Pancreas (tissue), 10 donors: ENCODE measurements at regions not wholly inside any gene's neighbourhood (a gene's known extent, or its start where the extent isn't known, plus 50 kb on each side); places are given as distances from the start of the nearest gene placed in this dataset.
A peak's percentile ranks its signal among the peaks of the same experiment; 100 is the strongest.

Source experiments
- ATAC-seq, 4 donors: fragments of 200-7000 bp; cut with Tn5 transposase; one replicate each; pipeline versions ENCODE4 v1.8.0 to v1.9.1; 2020; ENCODE audit warnings: mild to moderate bottlenecking in 4 of 4, moderate library complexity in 4 of 4
- DNase-seq, 6 donors: peaks; one replicate each; pipeline ENCODE4 v3.0.0-alpha.2; 2020
- FAIRE-seq: peaks from 2 replicates; lab custom pipeline; 2012; peaks lifted over from hg19 to GRCh38; lab: Jason Lieb, UNC
- H3K27ac ChIP-seq, 4 donors: fragments of 200-600 bp; sonication (generic); 1 replicate in 3 of 4; 2 replicates in 1 of 4; pipeline versions ENCODE4 v1.5.0 to v1.8.0; 2020
- H3K27me3 ChIP-seq, 4 donors: fragments of 200-600 bp; one replicate each; pipeline ENCODE4 v1.8.0; 2021
- H3K36me3 ChIP-seq, 3 donors: fragments of 200-600 bp; sonication (generic) in 1 of 3; one replicate each; pipeline versions ENCODE4 v1.5.0 to v1.8.0; 2020 to 2021
- H3K4me1 ChIP-seq, 3 donors: fragments of 200-600 bp; one replicate each; pipeline ENCODE4 v1.8.0; 2021
- H3K4me3 ChIP-seq, 4 donors: fragments of 200-600 bp; sonication (generic) in 2 of 4; one replicate each; pipeline versions ENCODE4 v1.5.0 to v1.8.0; 2020 to 2021
- H3K9me3 ChIP-seq, 4 donors: fragments of 200-600 bp; one replicate each; pipeline ENCODE4 v1.8.0; 2021
- WGBS, 2 donors: extraction: QIAGEN DNeasy Blood & Tissue Kit; methylation state at CpG; one replicate each; pipeline ENCODE4 v1.1.7; 2013; 5-methylcytosine and 5-hydroxymethylcytosine counted together
- intact Hi-C, 3 donors: fragments of 100-400 bp; cut with DNase I; formaldehyde crosslinking; loops; one replicate each; pipeline versions ENCODE4 v1.11.1 to v1.14.2; 2022
- TF ChIP-seq, protein P1 (sequence below), 4 donors: fragments of 200-600 bp; sonication (generic) in 3 of 4; IDR thresholded peaks; one replicate each; pipeline versions ENCODE4 v1.5.0 to v1.8.0; 2021; ENCODE audit warnings: antibody characterized with exemption in 4 of 4
- donor health status: healthy with polysubstance abuse.
- donor health status: DM: no; HTN: no; CAD: no; lungs with moderate emphysema.
- donor health status: DM: no; HTN: no; CAD: no.
- donor health status: control.
- donor health status: control.
- donor health status: Bipolar disorder and iron deficiency.
- donor health status: DM: yes; HTN: yes; CAD: no.
- donor health status: DM: no; HTN: no; CAD: no.
- donor health status: DM: no; HTN: no; CAD: no.
- donor health status: DM: yes; HTN: yes; CAD: no.

DNA sequence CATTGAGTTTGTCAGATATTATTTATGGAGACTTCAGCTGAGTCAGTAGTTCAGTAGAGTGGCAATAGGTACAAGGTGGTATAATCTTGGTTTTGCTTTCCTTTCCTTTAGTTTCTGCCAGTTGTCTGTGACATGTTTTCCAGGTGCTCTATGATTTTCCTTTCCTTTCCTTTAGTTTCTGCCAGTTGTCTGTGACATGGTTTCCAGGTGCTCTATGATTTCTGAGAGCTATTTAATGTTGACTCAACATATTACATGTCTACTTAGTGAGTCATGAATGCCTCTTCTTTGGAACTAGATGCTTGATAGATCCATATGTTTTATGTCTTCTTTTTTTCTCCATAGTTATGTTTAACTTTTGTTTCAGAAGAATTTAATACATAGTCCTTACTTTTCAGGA, 186.4 kb upstream of the DEFB112 start:
- H3K9me3 ChIP-seq: no peaks in the 10 kb centered on the region
- H3K4me3 ChIP-seq: no peak overlapping the region
- H3K27me3 ChIP-seq: no peaks in the 10 kb centered on the region
- no peaks in the 10 kb centered on the region for H3K4me1 ChIP-seq
- no peak overlapping the region for H3K27ac ChIP-seq
- TF ChIP-seq, protein P1, sequence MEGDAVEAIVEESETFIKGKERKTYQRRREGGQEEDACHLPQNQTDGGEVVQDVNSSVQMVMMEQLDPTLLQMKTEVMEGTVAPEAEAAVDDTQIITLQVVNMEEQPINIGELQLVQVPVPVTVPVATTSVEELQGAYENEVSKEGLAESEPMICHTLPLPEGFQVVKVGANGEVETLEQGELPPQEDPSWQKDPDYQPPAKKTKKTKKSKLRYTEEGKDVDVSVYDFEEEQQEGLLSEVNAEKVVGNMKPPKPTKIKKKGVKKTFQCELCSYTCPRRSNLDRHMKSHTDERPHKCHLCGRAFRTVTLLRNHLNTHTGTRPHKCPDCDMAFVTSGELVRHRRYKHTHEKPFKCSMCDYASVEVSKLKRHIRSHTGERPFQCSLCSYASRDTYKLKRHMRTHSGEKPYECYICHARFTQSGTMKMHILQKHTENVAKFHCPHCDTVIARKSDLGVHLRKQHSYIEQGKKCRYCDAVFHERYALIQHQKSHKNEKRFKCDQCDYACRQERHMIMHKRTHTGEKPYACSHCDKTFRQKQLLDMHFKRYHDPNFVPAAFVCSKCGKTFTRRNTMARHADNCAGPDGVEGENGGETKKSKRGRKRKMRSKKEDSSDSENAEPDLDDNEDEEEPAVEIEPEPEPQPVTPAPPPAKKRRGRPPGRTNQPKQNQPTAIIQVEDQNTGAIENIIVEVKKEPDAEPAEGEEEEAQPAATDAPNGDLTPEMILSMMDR (IDR thresholded peaks at IDR 0.05): no peak
- no peak for DNase-seq
- H3K36me3 ChIP-seq: no peaks in the 10 kb centered on the region
- intact Hi-C loops: no loop called here
- no peak for FAIRE-seq
- peak in 1 of 4 donors; percentile 53 for ATAC-seq

- ATAC-seq (no peak), FAIRE-seq (no peak), DNase-seq (peak in 1 of 6 donors; percentile 33)
- H3K27me3 ChIP-seq: no peaks in the 10 kb centered on the region
- no peak overlapping the region for H3K4me3 ChIP-seq
- H3K27ac ChIP-seq: no peak overlapping the region
- intact Hi-C loops: no loop called here
- H3K36me3 ChIP-seq: no peaks in the 10 kb centered on the region
- no peaks in the 10 kb centered on the region for H3K9me3 ChIP-seq
- TF ChIP-seq, protein P1 (IDR thresholded peaks at IDR 0.05): no peak
- WGBS, 2 donors: 82 to 88% methylated on average over 14 of the region's 14 CpGs
- H3K4me1 ChIP-seq: no peaks in the 10 kb centered on the region
Measured at GRCh38 chr6:50239853-50240252, 190.1 kb upstream of the DEFB112 start.

GRCh38 chr6:50240986-50241385, 191.3 kb upstream of the DEFB112 start:
- 68 to 82% methylated on average over 8 of the region's 8 CpGs for WGBS, 2 donors
- Histone ChIP-seq H3K4me1 (no peaks in the 10 kb centered on the region), H3K27ac (no peak overlapping the region), H3K27me3 (no peaks in the 10 kb centered on the region), H3K9me3 (no peaks in the 10 kb centered on the region), H3K4me3 (no peak overlapping the region), H3K36me3 (no peaks in the 10 kb centered on the region)
- intact Hi-C loops: no loop called here
- FAIRE-seq (no peak), ATAC-seq (no peak), DNase-seq (peak in 1 of 6 donors; percentile 45)
- TF ChIP-seq, protein P1 (IDR thresholded peaks at IDR 0.05): no peak

GRCh38 chr6:50249493-50249892, 199.8 kb upstream of the DEFB112 start:
- Histone ChIP-seq H3K9me3 (no peaks in the 10 kb centered on the region), H3K27me3 (no peaks in the 10 kb centered on the region), H3K27ac (no peak overlapping the region), H3K4me3 (no peak overlapping the region), H3K4me1 (no peaks in the 10 kb centered on the region), H3K36me3 (no peaks in the 10 kb centered on the region)
- TF ChIP-seq, protein P1 (IDR thresholded peaks at IDR 0.05): no peak
- WGBS, 2 donors: 16 to 17% methylated on average over 2 of the region's 2 CpGs
- intact Hi-C loops: no loop called here
- FAIRE-seq (no peak), DNase-seq (no peak), ATAC-seq (no peak)

GRCh38 chr6:50257322-50257721, 207.6 kb upstream of the DEFB112 start:
- no peak overlapping the region for H3K4me3 ChIP-seq
- no peaks in the 10 kb centered on the region for H3K27me3 ChIP-seq
- no peaks in the 10 kb centered on the region for H3K36me3 ChIP-seq
- H3K4me1 ChIP-seq: no peaks in the 10 kb centered on the region
- no peaks in the 10 kb centered on the region for H3K9me3 ChIP-seq
- WGBS, 2 donors: 70 to 94% methylated on average over 1 of the region's 1 CpG
- ATAC-seq (no peak), FAIRE-seq (no peak), DNase-seq (no peak)
- intact Hi-C loops: no loop called here
- TF ChIP-seq, protein P1 (IDR thresholded peaks at IDR 0.05): no peak
- no peak overlapping the region for H3K27ac ChIP-seq
